ENCODE measurements at regions not wholly inside any gene's neighbourhood (a gene's known extent, or its start where the extent isn't known, plus 50 kb on each side); places are given as distances from the start of the nearest gene placed in this dataset.

DNA sequence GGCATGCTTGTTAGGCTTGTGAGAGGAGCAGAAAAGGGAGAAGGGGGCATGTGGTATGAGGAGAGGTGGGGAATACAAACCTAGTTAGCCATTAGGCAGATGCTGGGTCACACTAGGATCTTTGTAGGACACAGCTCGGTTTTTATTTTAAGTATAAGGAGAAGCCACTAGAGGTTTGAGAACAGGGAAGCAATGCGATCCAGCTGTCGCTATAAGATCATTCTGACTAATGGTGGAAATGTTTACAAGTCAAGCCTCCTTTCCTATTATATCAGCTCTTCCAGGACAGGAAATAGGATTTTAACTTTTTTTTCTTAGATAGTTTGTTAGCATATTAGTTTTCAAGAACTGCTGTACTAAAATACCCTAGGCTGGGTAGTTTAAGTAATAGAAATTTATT lies 609.9 kb downstream of the INSC start:
- Histone ChIP-seq H3K36me3 (ENCODE audit: insufficient read depth, low read length, poor library complexity, severe bottlenecking) (no peaks in the 10 kb centered on the region), H3K4me1 (ENCODE audit: insufficient read depth, low read length, poor library complexity, severe bottlenecking) (no peaks in the 10 kb centered on the region), H3K27ac (ENCODE audit: low read depth, low read length, poor library complexity, severe bottlenecking) (no peak overlapping the region), H3K27me3 (replicated peaks; ENCODE audit: insufficient read depth, low read depth, low read length, poor library complexity) (no peaks in the 10 kb centered on the region), H3K9me3 (ENCODE audit: low read depth, low read length, poor library complexity, severe bottlenecking) (no peaks in the 10 kb centered on the region), H3K4me3 (ENCODE audit: low read depth, low read length, poor library complexity, severe bottlenecking) (no peak overlapping the region)
- CTCF ChIA-PET = no interaction called here
- TF ChIP-seq CTCF (conservative IDR thresholded peaks at IDR 0.05; ENCODE audit: low read depth, low read length) = no peak
- TF ChIP-seq EZH2 (IDR thresholded peaks at IDR 0.05; ENCODE audit: borderline replicate concordance, low read depth, low read length, poor library complexity, severe bottlenecking) = no peak
- POLR2A ChIA-PET (ENCODE audit: low non-redundant PET) = no interaction called here
- BruUV-seq (replicated peaks) = no TSS peak
- intact Hi-C loops (cut with micrococcal nuclease; ENCODE audit: unreplicated experiment) = no loop called here
- DNase-seq (ENCODE audit: low spot score) = no peak

GRCh38 chr11:15725246-15725645 lies 610.5 kb downstream of the INSC start:
- TF ChIP-seq CTCF (conservative IDR thresholded peaks at IDR 0.05; ENCODE audit: low read depth, low read length) (no peak), EZH2 (IDR thresholded peaks at IDR 0.05; ENCODE audit: borderline replicate concordance, low read depth, low read length, poor library complexity, severe bottlenecking) (no peak)
- intact Hi-C loops (cut with micrococcal nuclease; ENCODE audit: unreplicated experiment) = no loop called here
- no peaks in the 10 kb centered on the region for H3K36me3 ChIP-seq (ENCODE audit: insufficient read depth, low read length, poor library complexity, severe bottlenecking)
- H3K4me1 ChIP-seq (ENCODE audit: insufficient read depth, low read length, poor library complexity, severe bottlenecking) = no peaks in the 10 kb centered on the region
- POLR2A ChIA-PET (ENCODE audit: low non-redundant PET) = no interaction called here
- BruUV-seq (replicated peaks) = no TSS peak
- DNase-seq (ENCODE audit: low spot score) = no peak
- H3K27me3 ChIP-seq (replicated peaks; ENCODE audit: insufficient read depth, low read depth, low read length, poor library complexity) = no peaks in the 10 kb centered on the region
- H3K27ac ChIP-seq (ENCODE audit: low read depth, low read length, poor library complexity, severe bottlenecking) = no peak overlapping the region
- CTCF ChIA-PET = no interaction called here
- no peak overlapping the region for H3K4me3 ChIP-seq (ENCODE audit: low read depth, low read length, poor library complexity, severe bottlenecking)
- H3K9me3 ChIP-seq (ENCODE audit: low read depth, low read length, poor library complexity, severe bottlenecking) = no peaks in the 10 kb centered on the region

DNA sequence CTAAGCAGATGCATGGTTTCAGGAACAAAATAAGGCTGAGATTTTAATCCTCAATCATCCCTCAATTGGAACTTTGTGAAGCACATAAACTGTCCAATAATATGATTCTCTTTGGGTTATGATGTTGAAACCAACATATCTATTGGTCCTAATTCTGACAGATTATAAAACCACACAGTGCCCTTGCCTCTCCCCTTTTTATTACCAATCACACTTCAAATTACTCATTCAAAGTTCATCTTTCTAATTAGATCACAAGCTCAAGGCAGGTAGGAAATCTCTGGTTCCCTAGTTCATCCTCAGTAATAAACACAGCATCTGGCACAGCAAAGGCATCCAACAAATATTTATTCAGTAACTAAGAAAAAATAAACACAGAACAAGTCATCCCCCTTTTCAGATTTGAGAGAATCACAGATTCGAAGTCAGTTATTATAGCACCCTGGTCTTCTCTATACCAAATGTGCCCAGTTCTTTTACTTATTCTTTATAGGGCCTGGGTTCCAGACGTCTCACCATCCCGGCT lies 611.6 kb downstream of the INSC start:
- H3K27ac ChIP-seq (ENCODE audit: low read depth, low read length, poor library complexity, severe bottlenecking) = no peak overlapping the region
- H3K4me3 ChIP-seq (ENCODE audit: low read depth, low read length, poor library complexity, severe bottlenecking) = no peak overlapping the region
- no peaks in the 10 kb centered on the region for H3K9me3 ChIP-seq (ENCODE audit: low read depth, low read length, poor library complexity, severe bottlenecking)
- no peak for DNase-seq (ENCODE audit: low spot score)
- no TSS peak for BruUV-seq (replicated peaks)
- ChIA-PET CTCF (no interaction called here), POLR2A (ENCODE audit: low non-redundant PET) (no interaction called here)
- no peaks in the 10 kb centered on the region for H3K36me3 ChIP-seq (ENCODE audit: insufficient read depth, low read length, poor library complexity, severe bottlenecking)
- H3K27me3 ChIP-seq (replicated peaks; ENCODE audit: insufficient read depth, low read depth, low read length, poor library complexity) = no peaks in the 10 kb centered on the region
- no peaks in the 10 kb centered on the region for H3K4me1 ChIP-seq (ENCODE audit: insufficient read depth, low read length, poor library complexity, severe bottlenecking)
- intact Hi-C loops (cut with micrococcal nuclease; ENCODE audit: unreplicated experiment) = no loop called here
- TF ChIP-seq EZH2 (IDR thresholded peaks at IDR 0.05; ENCODE audit: borderline replicate concordance, low read depth, low read length, poor library complexity, severe bottlenecking) (no peak), CTCF (conservative IDR thresholded peaks at IDR 0.05; ENCODE audit: low read depth, low read length) (no peak)
